IPS-18a (cell line): ENCODE measurements at regions not wholly inside any gene's neighbourhood (a gene's known extent, or its start where the extent isn't known, plus 50 kb on each side); places are given as distances from the start of the nearest gene placed in this dataset.
"Not testable (repeated sequence)": the region's sequence is repeated elsewhere in the genome, so short reads cannot be mapped to it uniquely, and the experiment has no call there.

ENCODE experiments used
- H3K27ac ChIP-seq: one replicate; pipeline ENCODE4 v1.5.1; 2013; ENCODE audit warnings: low read length
- H3K27me3 ChIP-seq: one replicate; pipeline ENCODE4 v1.6.1; 2013; ENCODE audit warnings: mild to moderate bottlenecking, low read length; ENCODE audit not compliant: control insufficient read depth, insufficient read depth
- H3K36me3 ChIP-seq: one replicate; pipeline ENCODE4 v1.6.1; 2013; ENCODE audit warnings: low read depth, low read length; ENCODE audit not compliant: control insufficient read depth
- H3K4me1 ChIP-seq: one replicate; pipeline ENCODE4 v1.6.1; 2013; ENCODE audit warnings: low read depth, low read length; ENCODE audit not compliant: control insufficient read depth
- H3K4me3 ChIP-seq: one replicate; pipeline ENCODE4 v1.5.1; 2013; ENCODE audit warnings: low read length
- H3K9ac ChIP-seq: one replicate; pipeline ENCODE4 v1.6.1; 2013; ENCODE audit warnings: mild to moderate bottlenecking, low read length, moderate library complexity
- H3K9me3 ChIP-seq: one replicate; pipeline ENCODE4 v1.6.1; 2013; ENCODE audit warnings: low read depth, low read length; ENCODE audit not compliant: control insufficient read depth

- not testable (repeated sequence) for H3K27me3 ChIP-seq, H3K9me3 ChIP-seq, H3K4me1 ChIP-seq, H3K9ac ChIP-seq, H3K27ac ChIP-seq, H3K36me3 ChIP-seq, H3K4me3 ChIP-seq
Observed at GRCh38 chr2:91466780-91467363, 2775.4 kb downstream of the RPIA start.

DNA sequence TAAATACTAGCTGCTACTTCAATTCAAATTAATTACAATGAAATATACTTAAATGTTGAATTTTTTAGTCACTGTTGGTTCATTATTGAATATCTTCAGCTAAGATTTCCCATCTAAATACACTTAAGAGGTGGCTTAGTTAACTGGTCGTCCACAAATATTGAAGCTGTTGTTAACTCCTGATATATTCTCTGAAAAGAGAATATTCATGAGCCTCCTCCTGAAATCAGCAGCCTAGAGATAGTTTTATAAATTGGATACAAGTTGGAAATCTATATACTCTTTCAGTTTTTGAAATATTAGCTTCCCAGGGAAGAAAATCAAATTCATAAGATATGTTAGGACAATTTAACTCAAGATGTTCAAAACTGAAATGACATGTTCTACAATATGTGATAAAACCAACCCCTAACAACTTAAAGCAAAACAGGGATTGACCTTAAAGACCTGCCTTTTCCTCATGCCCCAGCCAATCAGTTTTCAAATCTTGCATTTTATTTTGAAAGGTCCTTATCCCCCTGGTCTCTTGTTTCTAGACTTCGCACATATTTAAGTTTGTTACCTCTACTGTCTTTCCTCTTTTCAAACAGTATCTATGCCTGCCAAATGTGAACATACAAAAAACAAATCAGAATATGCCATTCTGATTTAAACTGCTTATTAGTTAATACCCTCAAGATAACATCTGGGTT, 2784.9 kb downstream of the RPIA start:
- H3K4me1 ChIP-seq, H3K27ac ChIP-seq, H3K9me3 ChIP-seq, H3K36me3 ChIP-seq, H3K4me3 ChIP-seq, H3K9ac ChIP-seq: not testable (repeated sequence)
- peaks cover 46% of the 10 kb centered on the region for H3K27me3 ChIP-seq

- H3K27me3 ChIP-seq = peaks cover 45% of the 10 kb centered on the region
- not testable (repeated sequence) for H3K4me1 ChIP-seq, H3K36me3 ChIP-seq, H3K4me3 ChIP-seq, H3K9ac ChIP-seq, H3K9me3 ChIP-seq, H3K27ac ChIP-seq
Observed at GRCh38 chr2:91476936-91477246, 2785.4 kb downstream of the RPIA start.

- peaks cover 41% of the 10 kb centered on the region for H3K27me3 ChIP-seq
- not testable (repeated sequence) for H3K27ac ChIP-seq, H3K4me1 ChIP-seq, H3K9ac ChIP-seq, H3K36me3 ChIP-seq, H3K9me3 ChIP-seq, H3K4me3 ChIP-seq
Observed at GRCh38 chr2:91477291-91477690, 2785.8 kb downstream of the RPIA start.

- Histone ChIP-seq H3K36me3 (no peaks in the 10 kb centered on the region), H3K27me3 (peaks cover 40% of the 10 kb centered on the region), H3K4me1 (no peaks in the 10 kb centered on the region), H3K9me3 (no peaks in the 10 kb centered on the region), H3K9ac (no peak overlapping the region), H3K4me3 (peak overlapping the region; percentile 27), H3K27ac (no peak overlapping the region)
Observed at GRCh38 chr2:91477731-91478672, 2786.5 kb downstream of the RPIA start.

- peak overlapping the region; percentile 27 for H3K4me3 ChIP-seq
- H3K27ac ChIP-seq, H3K36me3 ChIP-seq, H3K9ac ChIP-seq, H3K9me3 ChIP-seq, H3K4me1 ChIP-seq: not testable (repeated sequence)
- H3K27me3 ChIP-seq = peaks cover 40% of the 10 kb centered on the region
Observed at GRCh38 chr2:91478851-91479718, 2787.6 kb downstream of the RPIA start.

- H3K36me3 ChIP-seq, H3K4me3 ChIP-seq, H3K9me3 ChIP-seq, H3K27ac ChIP-seq, H3K9ac ChIP-seq, H3K27me3 ChIP-seq, H3K4me1 ChIP-seq: not testable (repeated sequence)
Observed at GRCh38 chr2:91485226-91485625, 2793.8 kb downstream of the RPIA start.

- H3K27me3 ChIP-seq, H3K9ac ChIP-seq, H3K4me3 ChIP-seq, H3K9me3 ChIP-seq, H3K36me3 ChIP-seq, H3K27ac ChIP-seq, H3K4me1 ChIP-seq: not testable (repeated sequence)
Observed at GRCh38 chr2:91497129-91498064, 2805.9 kb downstream of the RPIA start.

- H3K4me1 ChIP-seq, H3K27ac ChIP-seq, H3K9me3 ChIP-seq, H3K36me3 ChIP-seq, H3K27me3 ChIP-seq, H3K4me3 ChIP-seq, H3K9ac ChIP-seq: not testable (repeated sequence)
Observed at GRCh38 chr2:91498065-91498449, 2806.6 kb downstream of the RPIA start.

DNA sequence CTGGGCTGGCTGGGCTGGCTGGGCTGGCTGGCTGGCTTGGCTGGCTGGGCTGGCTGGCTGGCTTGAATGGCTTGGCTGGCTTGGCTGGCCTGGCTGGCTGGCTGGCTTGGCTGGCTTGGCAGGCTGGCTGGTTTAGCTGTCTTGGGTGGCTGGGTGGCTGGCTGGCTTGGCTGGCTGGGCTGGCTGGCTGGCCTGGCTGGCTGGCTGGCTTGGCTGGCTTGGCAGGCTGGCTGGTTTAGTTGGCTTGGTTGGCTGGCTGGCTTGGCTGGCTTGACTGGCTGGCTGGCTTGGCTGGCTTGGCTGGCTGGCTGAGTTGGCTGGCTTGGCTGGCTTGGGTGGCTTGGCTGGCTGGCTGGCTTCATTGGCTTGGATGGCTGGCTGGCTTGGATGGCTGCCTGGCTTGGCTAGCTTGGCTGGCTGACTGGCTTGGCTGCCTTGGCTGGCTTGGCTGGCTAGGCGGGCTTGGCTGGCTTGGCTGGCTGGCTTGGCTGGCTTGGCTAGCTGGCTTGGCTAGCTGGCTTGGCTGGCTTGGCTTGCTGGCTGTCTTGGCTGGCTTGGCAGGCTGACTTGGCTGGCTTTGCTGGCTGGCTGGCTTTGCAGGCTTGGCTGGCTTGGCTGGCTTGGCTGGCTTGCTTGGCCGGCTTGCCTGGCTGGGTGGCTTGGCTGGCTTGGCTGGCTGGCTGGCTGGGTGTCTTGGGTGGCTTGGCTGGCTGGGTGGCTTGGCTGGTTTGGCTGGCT, 2807.2 kb downstream of the RPIA start:
- H3K9me3 ChIP-seq, H3K27ac ChIP-seq, H3K4me3 ChIP-seq: not testable (repeated sequence)

More for the DNA sequence above, 2807.2 kb downstream of the RPIA start:
- H3K36me3 ChIP-seq, H3K4me1 ChIP-seq, H3K9ac ChIP-seq, H3K27me3 ChIP-seq: not testable (repeated sequence)
